ENCODE measurements at regions not wholly inside any gene's neighbourhood (a gene's known extent, or its start where the extent isn't known, plus 50 kb on each side); places are given as distances from the start of the nearest gene placed in this dataset.

DNA sequence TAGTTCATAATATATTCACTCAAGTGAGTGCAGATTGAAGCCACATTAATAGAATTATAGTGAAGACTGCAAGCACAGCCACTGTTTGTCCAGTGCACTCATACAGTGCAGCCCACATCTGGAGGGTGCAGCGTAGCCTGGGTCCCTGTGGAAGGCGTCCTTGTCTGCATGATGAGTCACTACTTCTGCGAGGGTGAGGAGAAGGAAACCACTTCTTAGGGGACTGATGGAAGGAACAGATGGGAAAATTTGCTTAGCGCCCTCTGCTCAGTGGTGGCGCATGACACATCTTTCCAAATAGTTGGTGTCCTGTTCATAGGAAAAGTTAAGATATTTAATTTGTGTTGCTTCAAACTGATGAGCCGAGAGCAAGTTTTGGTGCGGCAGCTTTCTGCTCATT, 330.4 kb upstream of the SMIM21 start:
- Mint-ChIP-seq H3K27ac (ENCODE audit: unreplicated experiment) (no peak overlapping the region), H3K4me3 (ENCODE audit: unreplicated experiment) (no peak overlapping the region), H3K9me3 (ENCODE audit: unreplicated experiment) (no peaks in the 10 kb centered on the region), H3K4me1 (ENCODE audit: unreplicated experiment) (no peaks in the 10 kb centered on the region), H3K36me3 (ENCODE audit: low read depth, unreplicated experiment) (no peaks in the 10 kb centered on the region), H3K27me3 (ENCODE audit: unreplicated experiment) (no peaks in the 10 kb centered on the region)
- no peak for DNase-seq (ENCODE audit: low spot score)
- TF ChIP-seq, protein P1, sequence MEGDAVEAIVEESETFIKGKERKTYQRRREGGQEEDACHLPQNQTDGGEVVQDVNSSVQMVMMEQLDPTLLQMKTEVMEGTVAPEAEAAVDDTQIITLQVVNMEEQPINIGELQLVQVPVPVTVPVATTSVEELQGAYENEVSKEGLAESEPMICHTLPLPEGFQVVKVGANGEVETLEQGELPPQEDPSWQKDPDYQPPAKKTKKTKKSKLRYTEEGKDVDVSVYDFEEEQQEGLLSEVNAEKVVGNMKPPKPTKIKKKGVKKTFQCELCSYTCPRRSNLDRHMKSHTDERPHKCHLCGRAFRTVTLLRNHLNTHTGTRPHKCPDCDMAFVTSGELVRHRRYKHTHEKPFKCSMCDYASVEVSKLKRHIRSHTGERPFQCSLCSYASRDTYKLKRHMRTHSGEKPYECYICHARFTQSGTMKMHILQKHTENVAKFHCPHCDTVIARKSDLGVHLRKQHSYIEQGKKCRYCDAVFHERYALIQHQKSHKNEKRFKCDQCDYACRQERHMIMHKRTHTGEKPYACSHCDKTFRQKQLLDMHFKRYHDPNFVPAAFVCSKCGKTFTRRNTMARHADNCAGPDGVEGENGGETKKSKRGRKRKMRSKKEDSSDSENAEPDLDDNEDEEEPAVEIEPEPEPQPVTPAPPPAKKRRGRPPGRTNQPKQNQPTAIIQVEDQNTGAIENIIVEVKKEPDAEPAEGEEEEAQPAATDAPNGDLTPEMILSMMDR (IDR thresholded peaks at IDR 0.05; ENCODE audit: unreplicated experiment) = no peak

DNA sequence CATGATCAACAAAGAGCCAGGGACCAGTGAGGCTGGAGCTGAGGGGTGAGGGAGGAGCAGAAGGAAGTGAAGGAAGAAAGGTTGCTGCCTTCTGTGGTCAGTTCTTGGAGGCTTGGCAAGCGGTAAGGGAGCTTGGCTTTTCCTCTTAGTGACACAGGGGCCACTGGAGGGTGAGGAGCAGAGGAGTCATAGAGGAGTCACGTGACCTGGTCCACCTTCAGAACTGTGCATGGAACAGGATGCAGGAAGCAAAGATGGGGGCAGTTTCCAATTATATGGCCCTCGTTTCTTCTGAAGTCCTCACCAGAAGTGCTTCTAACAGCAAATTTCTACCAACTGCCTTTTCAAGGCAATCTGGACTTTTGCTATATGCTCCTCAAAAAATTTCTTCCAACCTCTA, 326.9 kb upstream of the SMIM21 start:
- Mint-ChIP-seq H3K4me1 (ENCODE audit: unreplicated experiment) (no peaks in the 10 kb centered on the region), H3K4me3 (ENCODE audit: unreplicated experiment) (no peak overlapping the region), H3K36me3 (ENCODE audit: low read depth, unreplicated experiment) (no peaks in the 10 kb centered on the region), H3K27me3 (ENCODE audit: unreplicated experiment) (peaks cover 3% of the 10 kb centered on the region), H3K9me3 (ENCODE audit: unreplicated experiment) (no peaks in the 10 kb centered on the region), H3K27ac (ENCODE audit: unreplicated experiment) (no peak overlapping the region)
- no peak for DNase-seq (ENCODE audit: low spot score)
- TF ChIP-seq, protein P1 (IDR thresholded peaks at IDR 0.05; ENCODE audit: unreplicated experiment) = no peak

DNA sequence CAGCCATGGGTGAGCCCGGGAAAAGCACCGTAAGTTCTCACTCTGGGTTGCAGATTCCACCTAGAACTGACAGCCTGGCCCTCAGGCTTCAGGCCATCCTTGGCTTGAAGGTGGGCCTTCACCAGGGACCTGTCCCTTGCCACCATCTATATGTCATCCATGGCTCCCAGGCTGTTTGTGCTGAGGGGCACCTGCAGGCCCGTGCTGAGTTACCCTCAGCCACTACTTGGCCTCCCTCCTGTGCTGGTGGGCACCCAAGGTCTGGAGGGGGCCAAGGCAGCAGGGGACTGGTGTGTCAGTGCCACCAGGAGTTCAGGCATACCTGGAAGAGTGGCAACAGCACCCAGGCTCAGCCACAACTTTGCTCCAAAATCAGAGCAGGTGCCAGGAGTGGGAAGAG, 326.2 kb upstream of the SMIM21 start:
- Mint-ChIP-seq H3K27ac (ENCODE audit: unreplicated experiment) (no peak overlapping the region), H3K9me3 (ENCODE audit: unreplicated experiment) (no peaks in the 10 kb centered on the region), H3K27me3 (ENCODE audit: unreplicated experiment) (peaks cover 3% of the 10 kb centered on the region), H3K4me3 (ENCODE audit: unreplicated experiment) (no peak overlapping the region), H3K4me1 (ENCODE audit: unreplicated experiment) (no peaks in the 10 kb centered on the region), H3K36me3 (ENCODE audit: low read depth, unreplicated experiment) (no peaks in the 10 kb centered on the region)
- TF ChIP-seq, protein P1 (IDR thresholded peaks at IDR 0.05; ENCODE audit: unreplicated experiment) = no peak
- no peak for DNase-seq (ENCODE audit: low spot score)

DNA sequence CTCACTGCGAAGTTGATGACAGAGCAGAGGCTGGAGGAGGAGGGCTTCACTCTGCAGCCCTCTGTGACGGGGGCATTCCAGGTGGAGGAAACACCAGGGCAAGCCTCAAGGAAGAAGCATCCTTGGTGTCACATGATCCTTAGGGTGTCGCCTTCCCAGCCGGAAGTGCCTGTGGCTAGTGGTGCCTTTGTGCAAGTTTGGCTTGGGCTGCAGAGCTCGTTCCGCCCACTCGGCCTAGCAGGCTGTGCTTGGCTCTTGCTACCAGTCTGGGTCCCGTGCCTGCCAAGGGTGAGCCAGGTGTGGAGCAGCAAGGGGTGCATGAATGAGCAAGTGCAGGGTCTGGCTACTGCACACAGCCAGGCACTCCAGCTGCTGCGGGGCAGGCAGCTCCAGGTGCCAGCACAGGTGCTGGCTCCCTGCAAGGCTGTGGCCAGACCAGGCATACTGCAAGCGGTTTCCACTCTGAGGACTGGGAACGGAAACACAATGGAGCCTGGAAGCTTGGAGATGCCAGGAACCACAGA, 325.3 kb upstream of the SMIM21 start:
- TF ChIP-seq, protein P1 (IDR thresholded peaks at IDR 0.05; ENCODE audit: unreplicated experiment) = no peak
- Mint-ChIP-seq H3K4me3 (ENCODE audit: unreplicated experiment) (no peak overlapping the region), H3K36me3 (ENCODE audit: low read depth, unreplicated experiment) (no peaks in the 10 kb centered on the region), H3K4me1 (ENCODE audit: unreplicated experiment) (no peaks in the 10 kb centered on the region), H3K27me3 (ENCODE audit: unreplicated experiment) (peaks cover 3% of the 10 kb centered on the region), H3K9me3 (ENCODE audit: unreplicated experiment) (no peaks in the 10 kb centered on the region), H3K27ac (ENCODE audit: unreplicated experiment) (no peak overlapping the region)
- DNase-seq (ENCODE audit: low spot score) = no peak

DNA sequence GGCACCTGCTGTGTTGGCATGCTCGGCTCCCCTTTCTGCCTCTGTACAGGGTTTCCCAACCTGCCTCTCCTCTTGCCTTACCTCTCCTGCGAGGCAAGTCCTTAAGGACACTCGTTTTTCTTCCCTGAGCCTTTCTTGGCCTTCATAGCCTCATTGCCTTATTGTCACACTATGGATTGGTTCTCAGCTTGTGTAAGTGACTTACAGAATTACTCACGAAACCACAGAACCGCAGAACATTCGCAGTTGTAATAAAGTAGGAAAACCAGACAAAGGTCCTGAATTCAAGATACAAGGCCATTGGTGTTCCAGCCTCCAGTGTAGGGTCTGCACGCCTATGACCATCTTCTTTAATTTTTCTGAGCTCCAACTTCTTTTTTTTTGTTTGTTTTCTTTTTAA, 317.6 kb upstream of the SMIM21 start:
- peaks cover 2% of the 10 kb centered on the region for H3K27me3 Mint-ChIP-seq (ENCODE audit: unreplicated experiment)
- no peaks in the 10 kb centered on the region for H3K36me3 Mint-ChIP-seq (ENCODE audit: low read depth, unreplicated experiment)
- H3K4me3 Mint-ChIP-seq (ENCODE audit: unreplicated experiment) = no peak overlapping the region
- no peaks in the 10 kb centered on the region for H3K4me1 Mint-ChIP-seq (ENCODE audit: unreplicated experiment)
- H3K9me3 Mint-ChIP-seq (ENCODE audit: unreplicated experiment) = no peaks in the 10 kb centered on the region
- DNase-seq (ENCODE audit: low spot score) = no peak
- TF ChIP-seq, protein P1 (IDR thresholded peaks at IDR 0.05; ENCODE audit: unreplicated experiment) = no peak
- no peak overlapping the region for H3K27ac Mint-ChIP-seq (ENCODE audit: unreplicated experiment)

Data from endothelial cell (in vitro differentiated cells).